CD4-positive, alpha-beta T cell treated with Interferon alpha-2 for 1 hour (primary cell): ENCODE measurements at regions not wholly inside any gene's neighbourhood (a gene's known extent, or its start where the extent isn't known, plus 50 kb on each side); places are given as distances from the start of the nearest gene placed in this dataset.
"Not testable (repeated sequence)": the region's sequence is repeated elsewhere in the genome, so short reads cannot be mapped to it uniquely, and the experiment has no call there.

Experiments
- DNase-seq, 2 donors: peaks; one replicate each; pipeline ENCODE4 v3.0.0-alpha.2; 2020 to 2022

DNA sequence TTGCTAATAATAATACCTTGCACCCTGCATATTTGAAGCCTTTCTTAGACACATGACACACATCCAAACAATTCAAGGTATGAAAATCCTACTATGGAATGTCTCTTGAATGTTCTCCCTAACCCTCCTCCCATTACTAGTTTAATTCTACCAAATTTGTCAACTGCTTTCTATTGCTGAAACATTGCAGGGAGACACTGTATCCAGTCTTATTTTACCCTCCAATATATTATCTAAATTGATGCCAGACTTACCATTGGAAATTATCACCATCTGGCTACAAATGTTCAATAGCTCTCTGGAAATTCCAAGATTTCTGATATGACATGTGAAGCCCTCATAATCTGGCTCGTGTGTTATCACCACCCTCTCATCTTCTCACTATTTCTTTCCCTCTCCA, 1027.3 kb upstream of the CITED2 start:
- DNase-seq = no peak

- no peak for DNase-seq
These were observed 1023.6 kb upstream of the CITED2 start for GRCh38 chr6:140398076-140398475.

- no peak for DNase-seq
These were observed 1022.7 kb upstream of the CITED2 start for GRCh38 chr6:140397106-140397505.

- DNase-seq = no peak
These were observed 1019.5 kb upstream of the CITED2 start for GRCh38 chr6:140393665-140394540.

- DNase-seq = no peak
These were observed 1014.4 kb upstream of the CITED2 start for GRCh38 chr6:140388815-140389214.

GRCh38 chr6:140388192-140388802, 1013.8 kb upstream of the CITED2 start:
- no peak for DNase-seq

DNA sequence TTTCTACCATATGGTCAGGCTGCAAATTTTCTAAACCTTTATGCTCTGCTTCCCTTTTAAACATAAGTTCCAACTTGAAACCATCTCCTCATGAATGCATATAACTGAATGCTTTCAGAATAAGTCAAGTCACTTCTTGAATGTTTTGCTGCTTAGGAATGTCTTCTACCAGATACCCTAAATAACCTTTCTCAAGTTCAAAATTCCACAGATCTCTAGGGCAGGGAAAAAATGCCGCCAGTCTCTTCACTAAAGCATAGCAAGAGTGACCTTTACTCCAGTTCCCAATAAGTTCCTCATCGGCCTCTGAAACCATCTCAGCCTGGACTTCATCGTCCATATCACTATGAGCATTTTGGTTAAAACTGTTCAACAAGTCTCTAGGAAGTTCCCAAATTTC, 1011.2 kb upstream of the CITED2 start:
- DNase-seq = no peak

DNA sequence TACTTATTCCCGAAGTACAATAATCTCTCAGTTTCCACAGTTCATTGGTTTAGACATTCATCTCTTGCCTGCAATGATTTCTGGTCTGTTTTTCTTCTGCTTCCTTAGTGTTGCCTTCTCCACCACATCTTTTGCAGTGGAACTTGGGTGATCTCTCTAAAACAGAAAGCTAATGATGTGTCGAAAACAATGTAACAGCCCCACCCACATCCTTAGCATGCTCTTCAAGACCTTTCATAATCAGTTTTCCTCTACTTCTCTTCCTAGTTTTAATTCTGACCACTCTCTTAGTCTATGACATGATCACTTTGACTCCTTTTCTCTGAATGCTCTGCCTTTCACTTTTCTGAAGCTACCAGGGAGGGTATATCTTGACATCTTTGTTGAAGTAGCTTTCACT, 1007.9 kb upstream of the CITED2 start:
- no peak for DNase-seq

DNA sequence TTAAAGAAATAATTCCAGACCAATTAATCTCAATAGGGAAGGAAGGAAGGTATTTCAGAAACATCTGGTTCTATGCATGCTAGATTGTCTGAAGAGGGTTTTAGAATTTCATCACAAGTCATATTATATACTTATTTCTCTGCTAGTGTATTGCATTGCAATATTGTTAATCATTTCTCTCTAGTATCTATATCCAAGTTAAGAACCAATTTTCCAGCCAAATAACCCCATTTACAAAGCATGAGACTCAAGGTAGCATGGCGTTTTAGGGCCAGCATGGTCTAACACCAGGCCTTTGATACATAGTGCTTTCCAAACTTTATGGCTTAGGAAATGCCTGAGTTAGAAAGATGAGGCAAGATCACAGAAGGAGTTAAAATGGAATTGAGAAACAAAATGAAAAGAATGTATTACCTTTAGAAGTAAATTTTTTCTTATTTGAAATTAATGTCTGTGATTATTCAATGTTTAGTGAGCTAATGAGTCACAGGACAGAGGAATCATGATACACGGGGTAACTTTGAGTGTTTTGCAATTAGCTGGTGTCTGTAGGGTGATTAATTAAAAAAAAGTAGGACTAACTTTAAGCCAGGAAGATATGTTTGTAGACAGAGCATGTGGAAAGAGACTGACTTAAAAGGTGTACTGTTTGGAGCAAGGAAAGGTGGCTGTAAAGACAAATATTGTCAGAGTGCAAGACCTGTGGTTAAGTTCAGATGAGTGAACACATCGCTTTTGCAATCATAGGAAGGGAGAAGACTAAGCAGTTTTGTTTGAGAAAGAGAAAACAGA, 1006.2 kb upstream of the CITED2 start:
- DNase-seq = no peak

- no peak for DNase-seq
These were observed 1005.5 kb upstream of the CITED2 start for GRCh38 chr6:140379919-140380318.

- DNase-seq = no peak
These were observed 1001.8 kb upstream of the CITED2 start for GRCh38 chr6:140376209-140376608.

GRCh38 chr6:140373728-140374127, 999.3 kb upstream of the CITED2 start:
- not testable (repeated sequence) for DNase-seq

DNA sequence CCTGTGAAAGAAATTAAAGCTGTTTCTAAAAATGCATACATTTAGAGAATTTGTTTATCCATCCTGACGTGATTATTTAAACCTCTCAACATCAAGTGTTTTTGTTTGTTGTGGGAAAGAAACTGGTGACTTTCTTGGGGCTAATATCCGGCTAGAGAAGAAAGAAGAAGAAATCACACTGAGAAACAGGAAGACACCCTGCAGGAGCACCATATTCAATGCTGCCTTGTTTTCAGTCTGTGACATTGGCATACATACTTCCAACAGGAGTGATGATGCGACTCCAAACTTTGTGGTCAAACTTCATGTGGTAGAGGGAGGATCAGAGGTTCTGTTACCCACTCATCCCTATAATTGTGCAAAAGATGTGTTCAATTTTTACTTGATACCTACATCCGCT, 997.6 kb upstream of the CITED2 start:
- no peak for DNase-seq

DNA sequence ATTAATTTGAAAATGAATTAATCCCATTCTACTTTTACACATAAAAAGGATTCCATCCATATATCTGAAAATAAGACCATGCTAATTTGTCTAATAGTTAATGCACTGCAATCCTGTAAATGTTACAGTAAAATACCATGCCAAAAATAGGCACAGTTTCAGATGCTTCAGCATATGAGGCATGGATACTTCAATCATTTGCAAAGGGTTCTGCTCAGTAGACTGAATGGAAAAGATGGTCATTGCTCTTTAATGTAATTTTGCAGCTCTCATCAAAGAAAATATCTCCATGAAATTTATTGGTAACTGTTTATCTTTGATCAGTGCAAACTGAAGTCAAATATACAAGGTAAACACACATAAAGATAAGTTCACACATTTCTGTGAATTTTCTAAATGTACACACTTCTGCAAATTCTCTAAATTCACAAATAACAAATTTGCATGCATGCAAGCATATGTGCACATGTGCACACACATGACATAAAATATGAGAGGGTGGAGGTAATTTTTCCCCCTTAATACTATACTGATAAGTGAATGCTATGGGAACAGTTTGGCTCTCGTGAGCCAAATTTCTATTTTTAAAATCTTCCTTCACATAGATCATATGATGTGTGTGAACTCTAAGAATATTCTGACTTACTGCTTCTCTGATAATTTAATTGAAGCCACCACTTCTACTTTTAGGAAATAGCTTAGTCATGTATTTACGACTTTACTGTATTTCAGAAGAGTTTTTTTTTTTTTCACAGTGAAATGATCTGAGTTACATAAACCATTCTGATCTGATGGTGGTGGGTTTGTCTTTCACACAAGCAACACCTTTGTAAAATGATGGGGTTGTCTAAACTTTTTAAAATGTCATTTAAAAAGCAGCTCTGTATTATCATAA, 996.8 kb upstream of the CITED2 start:
- DNase-seq = no peak

DNA sequence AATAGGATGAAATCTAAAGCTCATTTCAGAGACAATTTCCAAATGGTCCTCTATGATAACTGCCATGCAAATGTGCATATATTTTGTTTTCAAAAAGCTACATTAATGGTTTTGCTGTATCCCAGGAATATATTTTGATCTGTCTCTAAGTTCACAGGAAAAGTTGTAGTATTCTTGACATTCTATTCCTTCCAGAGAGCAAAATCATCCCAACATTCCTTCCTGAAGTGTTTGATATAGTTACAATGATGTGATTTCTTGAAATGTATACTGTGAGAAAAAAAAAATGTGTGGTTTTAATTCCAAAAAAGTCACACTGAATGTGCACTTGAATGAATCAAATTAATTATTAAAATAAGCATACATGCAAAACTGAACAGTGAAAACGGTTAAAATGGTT, 996.0 kb upstream of the CITED2 start:
- DNase-seq = no peak

- DNase-seq = no peak
These were observed 992.5 kb upstream of the CITED2 start for GRCh38 chr6:140366991-140367390.

DNA sequence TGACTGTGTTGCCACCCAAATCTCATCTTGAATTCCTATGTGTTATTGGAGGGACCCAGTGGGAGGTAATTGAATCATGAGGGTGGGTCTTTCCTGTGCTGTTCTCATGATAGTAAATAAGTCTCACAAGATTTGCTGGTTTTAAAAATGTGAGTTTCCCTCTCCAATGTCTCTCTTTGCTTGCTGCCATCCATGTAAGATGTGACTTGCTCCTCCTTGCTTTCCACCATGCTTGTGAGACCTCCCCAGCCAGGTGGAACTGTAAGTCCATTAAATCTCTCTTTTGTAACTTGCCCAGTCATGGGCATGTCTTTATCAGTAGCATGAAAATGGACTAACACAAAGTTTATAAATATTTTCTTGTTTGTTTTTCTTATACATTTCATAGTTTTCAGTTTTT, 990.5 kb upstream of the CITED2 start:
- DNase-seq = no peak

GRCh38 chr6:140360651-140361050, 986.2 kb upstream of the CITED2 start:
- no peak for DNase-seq

- no peak for DNase-seq
These were observed 981.0 kb upstream of the CITED2 start for GRCh38 chr6:140355476-140355875.

DNA sequence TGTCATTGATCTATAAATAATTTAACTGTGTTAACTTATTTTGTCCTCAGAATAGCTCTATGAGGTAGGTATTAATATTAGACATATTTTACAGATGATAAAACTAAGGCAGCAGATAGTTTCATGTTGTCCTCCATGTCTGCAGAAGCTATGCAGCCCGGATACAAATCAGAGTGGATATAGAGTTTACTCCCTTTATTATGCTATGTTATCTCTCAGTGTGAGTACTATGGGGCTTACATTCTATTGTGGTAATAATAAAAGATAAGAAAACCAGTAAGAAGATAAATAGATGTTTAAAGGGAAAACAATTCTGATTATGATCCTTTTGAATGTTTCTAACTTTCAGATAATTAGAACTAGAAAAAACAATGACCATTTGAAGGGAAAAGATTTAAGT, 979.8 kb upstream of the CITED2 start:
- no peak for DNase-seq

DNA sequence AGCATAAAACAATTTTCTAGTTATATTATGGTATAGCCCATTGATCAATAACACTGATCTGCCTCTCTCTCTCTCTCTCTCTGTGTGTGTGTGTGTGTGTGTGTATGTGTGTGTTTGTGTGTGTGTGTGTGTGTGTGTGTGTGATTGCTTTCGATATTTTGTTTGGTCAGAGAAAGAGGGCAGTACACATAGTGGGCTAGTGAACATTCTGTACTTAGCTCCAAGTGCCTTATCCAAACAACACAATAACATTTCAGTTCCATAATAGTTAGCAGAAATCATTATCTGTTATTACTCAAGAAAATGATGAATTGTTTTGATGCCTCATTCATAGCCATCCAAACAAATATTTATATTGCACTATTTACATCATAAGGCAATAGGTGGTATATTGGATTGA, 979.1 kb upstream of the CITED2 start:
- no peak for DNase-seq

GRCh38 chr6:140346428-140346827, 972.0 kb upstream of the CITED2 start:
- no peak for DNase-seq

DNA sequence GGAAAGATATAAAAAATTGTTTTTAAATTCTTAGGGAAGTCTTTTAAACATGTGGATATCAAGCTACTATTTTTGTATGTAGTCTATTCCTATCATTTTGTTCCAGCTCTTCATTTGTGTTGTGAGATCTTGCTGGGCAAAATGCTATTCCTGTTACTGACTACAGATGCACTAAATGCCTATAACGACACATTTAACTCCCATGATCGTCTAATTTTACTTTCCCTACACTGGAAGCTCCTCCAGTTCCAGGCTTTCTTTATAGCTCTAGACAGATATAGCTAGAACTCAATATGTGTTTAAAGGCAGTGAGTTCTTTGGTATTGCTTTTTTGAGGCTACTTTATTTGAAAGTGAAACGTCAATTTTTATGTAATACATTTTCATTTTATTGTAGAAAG, 971.5 kb upstream of the CITED2 start:
- no peak for DNase-seq
